Thyroid gland (tissue), 4 donors: ENCODE measurements at regions not wholly inside any gene's neighbourhood (a gene's known extent, or its start where the extent isn't known, plus 50 kb on each side); places are given as distances from the start of the nearest gene placed in this dataset.

Experiments
- DNase-seq, 2 donors: peaks; one replicate each; pipeline ENCODE4 v3.0.0-alpha.2; 2019
- H3K27ac ChIP-seq, 3 donors: fragments of 200-600 bp; sonication (generic); 1 replicate in 2 of 3; 2 replicates in 1 of 3; pipeline ENCODE4 v1.5.1; 2016 to 2019; ENCODE audit warnings: mild to moderate bottlenecking in 1 of 3, moderate library complexity in 1 of 3
- H3K27me3 ChIP-seq: fragments of 200-600 bp; sonication (generic); one replicate; pipeline ENCODE4 v1.5.1; 2019
- H3K36me3 ChIP-seq, 2 donors: fragments of 200-600 bp; sonication (generic); one replicate each; pipeline ENCODE4 v1.5.1; 2016 to 2019
- H3K4me1 ChIP-seq, 2 donors: fragments of 200-600 bp; sonication (generic); one replicate each; pipeline ENCODE4 v1.5.1; 2017 to 2019
- H3K4me3 ChIP-seq, 3 donors: fragments of 200-600 bp; sonication (generic); replicated peaks in 1 of 3; 1 replicate in 2 of 3; 2 replicates in 1 of 3; pipeline ENCODE4 v1.5.1; 2016; ENCODE audit warnings: mild to moderate bottlenecking in 1 of 3
- H3K9me3 ChIP-seq: fragments of 200-600 bp; sonication (generic); one replicate; pipeline ENCODE4 v1.5.1; 2017
- POLR2A ChIP-seq, 2 donors: fragments of 450-650 bp; IDR thresholded peaks; one replicate each; pipeline ENCODE4 v1.6.1; 2017; ENCODE audit warnings: antibody characterized with exemption in 2 of 2, mild to moderate bottlenecking in 2 of 2, moderate library complexity in 1 of 2
- WGBS, 2 donors: methylation state at CpG; one replicate each; pipeline ENCODE4 v1.1.5; 2017; 5-methylcytosine and 5-hydroxymethylcytosine counted together
- intact Hi-C: fragments of 100-400 bp; cut with DNase I; formaldehyde crosslinking; loops from one replicate; pipeline ENCODE4 v1.15.1; 2023
- TF ChIP-seq, protein P1 (sequence below), 6 experiments: fragments of 200-600 bp in 3 of 6; fragments of 450-650 bp in 3 of 6; sonication (generic) in 3 of 6; IDR thresholded peaks; one replicate each; pipeline ENCODE4 v1.5.1; 2016 to 2019; ENCODE audit warnings: antibody characterized with exemption in 6 of 6, mild to moderate bottlenecking in 2 of 6, inconsistent platforms in 1 of 6, moderate library complexity in 1 of 6

DNA sequence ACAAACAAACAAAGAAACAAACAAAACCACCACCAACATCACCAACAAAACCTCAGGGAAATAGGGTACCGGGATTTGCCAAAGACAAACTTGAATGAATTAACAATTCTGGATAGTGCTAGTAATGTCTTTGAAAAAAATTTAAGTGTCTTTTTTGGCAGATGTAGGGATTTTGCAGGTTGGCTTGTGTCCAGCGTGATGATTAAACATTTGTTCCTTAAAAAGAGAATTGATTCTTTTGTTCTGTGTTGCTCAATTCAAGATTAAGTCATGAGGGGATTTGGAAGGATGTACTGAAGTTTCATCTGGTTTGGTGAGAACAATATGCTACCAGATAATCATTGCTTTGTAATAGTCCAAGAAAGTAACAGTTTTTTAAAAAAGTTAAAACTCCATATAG is 125.1 kb upstream of the HS3ST5 start:
- H3K4me1 ChIP-seq = no peaks in the 10 kb centered on the region
- intact Hi-C loops = no loop called here
- DNase-seq = no peak
- H3K9me3 ChIP-seq = no peaks in the 10 kb centered on the region
- WGBS, 2 donors = 70 to 80% methylated on average over 2 of the region's 2 CpGs
- H3K27me3 ChIP-seq = no peaks in the 10 kb centered on the region
- no peak overlapping the region for H3K4me3 ChIP-seq
- no peaks in the 10 kb centered on the region for H3K36me3 ChIP-seq
- TF ChIP-seq, protein P1, sequence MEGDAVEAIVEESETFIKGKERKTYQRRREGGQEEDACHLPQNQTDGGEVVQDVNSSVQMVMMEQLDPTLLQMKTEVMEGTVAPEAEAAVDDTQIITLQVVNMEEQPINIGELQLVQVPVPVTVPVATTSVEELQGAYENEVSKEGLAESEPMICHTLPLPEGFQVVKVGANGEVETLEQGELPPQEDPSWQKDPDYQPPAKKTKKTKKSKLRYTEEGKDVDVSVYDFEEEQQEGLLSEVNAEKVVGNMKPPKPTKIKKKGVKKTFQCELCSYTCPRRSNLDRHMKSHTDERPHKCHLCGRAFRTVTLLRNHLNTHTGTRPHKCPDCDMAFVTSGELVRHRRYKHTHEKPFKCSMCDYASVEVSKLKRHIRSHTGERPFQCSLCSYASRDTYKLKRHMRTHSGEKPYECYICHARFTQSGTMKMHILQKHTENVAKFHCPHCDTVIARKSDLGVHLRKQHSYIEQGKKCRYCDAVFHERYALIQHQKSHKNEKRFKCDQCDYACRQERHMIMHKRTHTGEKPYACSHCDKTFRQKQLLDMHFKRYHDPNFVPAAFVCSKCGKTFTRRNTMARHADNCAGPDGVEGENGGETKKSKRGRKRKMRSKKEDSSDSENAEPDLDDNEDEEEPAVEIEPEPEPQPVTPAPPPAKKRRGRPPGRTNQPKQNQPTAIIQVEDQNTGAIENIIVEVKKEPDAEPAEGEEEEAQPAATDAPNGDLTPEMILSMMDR (IDR thresholded peaks at IDR 0.05) = no peak
- no peak for TF ChIP-seq POLR2A (IDR thresholded peaks at IDR 0.05)
- no peak overlapping the region for H3K27ac ChIP-seq

- H3K9me3 ChIP-seq = no peaks in the 10 kb centered on the region
Observed at GRCh38 chr6:114465511-114465910, 122.7 kb upstream of the HS3ST5 start.

GRCh38 chr6:114453737-114454276 is 111.0 kb upstream of the HS3ST5 start:
- no peak for DNase-seq
- intact Hi-C loops = no loop called here
- Histone ChIP-seq H3K27ac (no peak overlapping the region), H3K9me3 (no peaks in the 10 kb centered on the region), H3K4me1 (no peaks in the 10 kb centered on the region), H3K27me3 (no peaks in the 10 kb centered on the region), H3K4me3 (no peak overlapping the region), H3K36me3 (no peaks in the 10 kb centered on the region)
- no peak for TF ChIP-seq POLR2A (IDR thresholded peaks at IDR 0.05)
- TF ChIP-seq, protein P1 (IDR thresholded peaks at IDR 0.05) = no peak
- 94 to 95% methylated on average over 1 of the region's 1 CpG for WGBS, 2 donors

More at GRCh38 chr6:114465511-114465910, 122.7 kb upstream of the HS3ST5 start:
- TF ChIP-seq POLR2A (IDR thresholded peaks at IDR 0.05) = no peak
- TF ChIP-seq, protein P1 (IDR thresholded peaks at IDR 0.05) = no peak
- WGBS, 2 donors = 81 to 82% methylated on average over 4 of the region's 4 CpGs
- Histone ChIP-seq H3K4me1 (no peaks in the 10 kb centered on the region), H3K4me3 (no peak overlapping the region), H3K27me3 (no peaks in the 10 kb centered on the region), H3K27ac (no peak overlapping the region), H3K36me3 (no peaks in the 10 kb centered on the region)
- intact Hi-C loops = no loop called here
- DNase-seq = no peak

DNA sequence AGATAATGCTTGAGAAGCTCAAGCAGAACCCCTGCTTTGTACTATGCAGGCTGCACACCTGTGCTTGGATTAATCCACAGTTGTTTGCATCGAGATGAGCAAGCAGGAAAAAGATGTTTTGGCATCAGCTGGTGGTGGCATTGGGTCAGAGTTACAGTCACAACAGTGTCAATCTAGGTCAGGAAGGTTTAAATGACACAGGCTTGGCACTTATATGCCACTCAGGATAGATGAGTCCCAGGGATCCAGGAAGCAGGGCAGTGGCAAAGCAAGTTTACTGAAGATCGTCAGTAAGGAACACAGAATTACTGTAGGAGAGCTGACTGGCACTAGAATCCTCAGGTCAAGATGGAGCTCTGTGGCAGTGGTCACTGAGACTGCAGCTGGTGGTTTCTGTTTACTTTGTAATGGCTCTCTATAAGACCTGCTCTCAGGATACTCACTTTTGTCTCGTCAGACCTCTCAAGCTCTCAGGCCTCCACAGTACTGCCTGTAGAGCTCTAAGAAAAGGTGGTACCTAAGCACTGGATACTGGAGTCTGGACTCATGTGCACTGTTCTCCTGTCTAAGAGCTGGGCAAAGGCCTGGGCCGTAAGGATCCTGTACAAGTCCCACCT is 110.1 kb upstream of the HS3ST5 start:
- no peaks in the 10 kb centered on the region for H3K4me1 ChIP-seq
- intact Hi-C loops = no loop called here
- DNase-seq = no peak
- H3K4me3 ChIP-seq = no peak overlapping the region
- no peaks in the 10 kb centered on the region for H3K27me3 ChIP-seq
- TF ChIP-seq POLR2A (IDR thresholded peaks at IDR 0.05) = no peak
- TF ChIP-seq, protein P1 (IDR thresholded peaks at IDR 0.05) = no peak
- no peaks in the 10 kb centered on the region for H3K9me3 ChIP-seq
- no peaks in the 10 kb centered on the region for H3K36me3 ChIP-seq
- 65 to 70% methylated on average over 4 of the region's 4 CpGs for WGBS, 2 donors
- H3K27ac ChIP-seq = no peak overlapping the region

GRCh38 chr6:114450631-114451030 is 107.8 kb upstream of the HS3ST5 start:
- 78 to 88% methylated on average over 2 of the region's 2 CpGs for WGBS, 2 donors
- TF ChIP-seq, protein P1 (IDR thresholded peaks at IDR 0.05) = no peak
- TF ChIP-seq POLR2A (IDR thresholded peaks at IDR 0.05) = no peak

More at GRCh38 chr6:114450631-114451030, 107.8 kb upstream of the HS3ST5 start:
- no peak overlapping the region for H3K4me3 ChIP-seq
- no peak for DNase-seq
- H3K27me3 ChIP-seq = no peaks in the 10 kb centered on the region
- H3K27ac ChIP-seq = no peak overlapping the region
- intact Hi-C loops = no loop called here
- no peaks in the 10 kb centered on the region for H3K4me1 ChIP-seq
- no peaks in the 10 kb centered on the region for H3K36me3 ChIP-seq
- H3K9me3 ChIP-seq = no peaks in the 10 kb centered on the region
